ENCODE measurements at regions not wholly inside any gene's neighbourhood (a gene's known extent, or its start where the extent isn't known, plus 50 kb on each side); places are given as distances from the start of the nearest gene placed in this dataset.

DNA sequence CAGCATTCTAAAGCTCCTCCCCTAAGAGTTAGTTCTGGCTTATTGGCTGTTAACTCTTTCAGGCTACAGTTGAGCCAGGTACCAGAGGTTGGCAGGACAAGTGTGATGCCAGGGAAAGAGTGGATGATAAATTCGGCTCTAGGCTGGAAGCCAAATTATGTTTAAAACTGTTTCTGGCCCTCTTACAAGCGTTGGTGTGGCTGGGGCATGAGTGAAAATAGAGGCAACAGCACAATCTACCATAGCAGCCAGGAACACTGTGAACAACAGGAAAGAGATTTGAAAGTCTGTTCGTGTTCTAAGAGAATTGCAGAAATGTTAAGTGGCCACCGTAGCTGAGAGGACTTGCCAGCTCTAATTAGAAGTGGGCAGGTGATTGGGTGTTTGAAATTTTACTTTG is 84.2 kb downstream of the CDC7 start:
- ATAC-seq (ENCODE audit: low FRiP score), result no peak
- TF ChIP-seq, protein P1, sequence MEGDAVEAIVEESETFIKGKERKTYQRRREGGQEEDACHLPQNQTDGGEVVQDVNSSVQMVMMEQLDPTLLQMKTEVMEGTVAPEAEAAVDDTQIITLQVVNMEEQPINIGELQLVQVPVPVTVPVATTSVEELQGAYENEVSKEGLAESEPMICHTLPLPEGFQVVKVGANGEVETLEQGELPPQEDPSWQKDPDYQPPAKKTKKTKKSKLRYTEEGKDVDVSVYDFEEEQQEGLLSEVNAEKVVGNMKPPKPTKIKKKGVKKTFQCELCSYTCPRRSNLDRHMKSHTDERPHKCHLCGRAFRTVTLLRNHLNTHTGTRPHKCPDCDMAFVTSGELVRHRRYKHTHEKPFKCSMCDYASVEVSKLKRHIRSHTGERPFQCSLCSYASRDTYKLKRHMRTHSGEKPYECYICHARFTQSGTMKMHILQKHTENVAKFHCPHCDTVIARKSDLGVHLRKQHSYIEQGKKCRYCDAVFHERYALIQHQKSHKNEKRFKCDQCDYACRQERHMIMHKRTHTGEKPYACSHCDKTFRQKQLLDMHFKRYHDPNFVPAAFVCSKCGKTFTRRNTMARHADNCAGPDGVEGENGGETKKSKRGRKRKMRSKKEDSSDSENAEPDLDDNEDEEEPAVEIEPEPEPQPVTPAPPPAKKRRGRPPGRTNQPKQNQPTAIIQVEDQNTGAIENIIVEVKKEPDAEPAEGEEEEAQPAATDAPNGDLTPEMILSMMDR (IDR thresholded peaks at IDR 0.05), result no peak
- no peak for DNase-seq (ENCODE audit: low spot score)

GRCh38 chr1:91585502-91585901 is 84.9 kb downstream of the CDC7 start:
- no peak for DNase-seq (ENCODE audit: low spot score)
- ATAC-seq (ENCODE audit: low FRiP score), result no peak
- TF ChIP-seq, protein P1 (IDR thresholded peaks at IDR 0.05), result no peak

DNA sequence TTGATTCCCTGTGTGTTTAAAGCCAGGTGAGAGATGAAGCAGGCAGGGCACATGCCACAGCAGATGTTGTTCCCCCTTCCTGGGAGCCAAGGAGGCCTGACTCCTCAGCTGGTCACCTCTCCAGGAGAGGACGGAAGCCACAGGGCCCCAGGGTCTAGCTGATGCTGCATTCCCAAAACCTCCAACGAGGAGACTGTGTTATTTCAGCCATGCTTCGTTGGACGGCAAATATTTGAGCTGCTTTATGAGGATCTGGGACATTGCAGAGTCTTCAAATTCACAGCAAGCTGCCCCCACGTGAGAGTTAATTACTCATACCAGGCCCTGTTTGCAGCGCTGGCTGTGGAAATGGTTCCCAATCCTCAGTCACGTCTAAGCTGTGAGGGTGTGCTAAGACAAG is 85.3 kb downstream of the CDC7 start:
- ATAC-seq (ENCODE audit: low FRiP score) (no peak), DNase-seq (ENCODE audit: low spot score) (no peak)
- TF ChIP-seq, protein P1 (IDR thresholded peaks at IDR 0.05), result no peak

DNA sequence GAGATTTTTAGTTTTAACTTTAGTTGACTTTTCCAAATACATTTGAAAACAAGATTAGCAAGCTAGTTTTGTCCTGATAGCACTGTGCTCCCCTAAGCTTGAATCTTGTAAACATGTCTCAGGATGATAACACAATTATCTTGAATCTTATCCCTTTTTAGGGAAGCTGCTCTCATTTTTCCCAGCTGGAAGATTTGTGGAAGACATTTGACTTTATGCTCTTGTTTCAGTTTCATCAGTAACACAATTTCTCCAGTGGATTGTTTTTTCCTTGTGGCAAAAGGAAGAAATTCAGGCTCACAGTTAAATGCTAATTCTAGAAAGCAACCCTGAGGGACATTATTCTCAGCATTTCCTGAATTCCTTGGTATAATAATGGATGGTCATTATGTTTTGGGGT is 88.8 kb downstream of the CDC7 start:
- TF ChIP-seq, protein P1 (IDR thresholded peaks at IDR 0.05), result no peak
- DNase-seq (ENCODE audit: low spot score) (no peak), ATAC-seq (ENCODE audit: low FRiP score) (no peak)

DNA sequence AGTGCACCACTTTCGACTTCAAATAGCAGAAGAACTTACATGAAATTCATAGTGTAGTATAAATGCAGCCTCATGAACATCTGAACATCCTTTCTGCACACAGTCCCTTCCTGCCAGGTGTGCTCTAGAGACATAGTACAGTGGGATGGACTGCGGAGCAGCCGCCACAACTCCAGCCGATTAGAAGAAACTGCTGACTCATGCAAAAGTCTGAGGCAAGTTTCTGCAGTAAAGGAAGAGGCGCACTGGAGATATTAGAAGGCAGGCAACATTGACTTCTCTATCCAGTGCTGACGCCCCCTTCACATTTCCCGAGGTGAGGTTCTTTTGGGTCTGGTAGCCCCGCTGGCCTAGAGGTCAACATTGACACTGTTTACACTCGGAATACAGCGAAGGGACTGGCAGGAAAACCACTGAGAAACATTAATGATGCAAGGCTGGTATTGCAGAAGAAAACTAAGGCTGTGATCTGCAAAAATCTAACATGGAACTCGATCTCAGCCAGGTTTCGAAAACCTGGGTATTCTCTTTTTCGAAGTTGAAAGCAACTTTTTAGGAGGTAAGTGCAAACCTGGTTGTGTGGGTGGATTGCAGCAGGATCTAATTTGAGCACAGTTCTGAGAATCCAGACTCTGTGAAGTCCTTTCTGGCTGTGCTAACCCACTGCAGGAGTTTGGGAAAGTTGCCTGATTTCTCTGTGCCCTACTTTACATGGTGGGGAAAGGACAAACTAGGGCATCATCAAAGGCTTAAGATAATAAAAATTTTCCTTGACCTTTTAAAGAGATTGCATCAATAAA is 90.7 kb downstream of the CDC7 start:
- DNase-seq (ENCODE audit: low spot score) (no peak), ATAC-seq (ENCODE audit: low FRiP score) (no peak)
- TF ChIP-seq, protein P1 (IDR thresholded peaks at IDR 0.05), result no peak

DNA sequence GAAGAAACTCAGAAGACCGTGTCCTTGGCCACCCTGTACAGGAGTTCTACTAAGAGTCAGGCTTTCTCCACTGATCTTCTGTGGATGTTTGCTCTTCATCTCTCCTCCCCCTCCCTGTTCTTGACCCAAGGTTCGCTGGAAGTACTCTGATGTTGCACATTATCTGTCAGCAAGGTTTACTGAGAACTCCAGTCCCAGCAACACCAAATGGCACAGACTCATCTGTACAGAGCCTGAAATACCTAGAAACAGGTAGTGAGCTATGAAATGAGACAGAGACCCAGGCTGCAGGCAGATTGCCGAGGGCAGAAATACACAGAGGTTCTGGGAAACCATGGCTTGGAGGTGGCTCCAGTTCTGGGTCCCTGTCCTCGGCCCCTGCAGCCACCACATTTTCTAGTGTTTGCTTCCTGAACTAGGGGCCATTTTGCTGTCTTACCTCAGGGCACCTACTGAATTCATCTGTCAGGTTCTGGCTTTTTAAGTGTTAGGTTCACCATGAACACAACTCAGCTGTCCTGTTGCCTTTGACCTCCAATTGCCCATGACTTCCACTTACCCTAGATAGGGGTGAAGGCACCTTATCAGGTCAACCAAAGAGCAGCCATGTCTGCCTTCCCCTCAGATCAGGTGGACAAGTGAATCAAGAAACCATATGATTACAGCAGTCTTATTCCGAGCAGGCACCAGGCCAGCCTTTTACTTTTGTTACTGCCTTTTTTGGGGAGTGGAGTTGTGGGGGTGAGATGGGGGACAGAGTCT is 92.2 kb downstream of the CDC7 start:
- ATAC-seq (ENCODE audit: low FRiP score), result no peak
- no peak for DNase-seq (ENCODE audit: low spot score)
- TF ChIP-seq, protein P1 (IDR thresholded peaks at IDR 0.05), result no peak
